WERI-Rb-1 (cell line): ENCODE measurements at regions not wholly inside any gene's neighbourhood (a gene's known extent, or its start where the extent isn't known, plus 50 kb on each side); places are given as distances from the start of the nearest gene placed in this dataset.

Experiments used
- DNase-seq: peaks from one replicate; pipeline ENCODE4 v3.0.0-alpha.2; 2020
- H3K27ac ChIP-seq: fragments of 250-450 bp; sonication (Bioruptor Pico); 2 replicates; pipeline ENCODE4 v1.5.1; 2020; ENCODE audit warnings: mild to moderate bottlenecking, moderate library complexity
- H3K27me3 ChIP-seq: fragments of 250-450 bp; sonication (Bioruptor Pico); 2 replicates; pipeline ENCODE4 v1.5.1; 2021; ENCODE audit warnings: mild to moderate bottlenecking, low read depth, moderate library complexity; ENCODE audit not compliant: insufficient read depth, severe bottlenecking
- H3K36me3 ChIP-seq: fragments of 250-450 bp; sonication (Bioruptor Pico); 2 replicates; pipeline ENCODE4 v1.5.1; 2020; ENCODE audit warnings: mild to moderate bottlenecking, moderate library complexity
- H3K4me3 ChIP-seq: 2 replicates; pipeline ENCODE4 v1.5.1; 2011; ENCODE audit warnings: low read depth, mild to moderate bottlenecking, control low read depth, low read length
- H3K9me3 ChIP-seq: fragments of 250-450 bp; sonication (Bioruptor Pico); 2 replicates; pipeline ENCODE4 v1.5.1; 2021; ENCODE audit warnings: mild to moderate bottlenecking, moderate library complexity; ENCODE audit not compliant: severe bottlenecking
- CTCF ChIP-seq: IDR thresholded peaks from 2 replicates; pipeline ENCODE4 v1.5.1; 2011; ENCODE audit warnings: low read depth, mild to moderate bottlenecking, control low read depth, inconsistent platforms, low read length

GRCh38 chr2:212618636-212619035 lies 80.0 kb upstream of the ERBB4 start:
- no peaks in the 10 kb centered on the region for H3K27me3 ChIP-seq
- no peaks in the 10 kb centered on the region for H3K9me3 ChIP-seq
- no peak overlapping the region for H3K4me3 ChIP-seq
- H3K36me3 ChIP-seq, result no peaks in the 10 kb centered on the region
- H3K27ac ChIP-seq, result no peak overlapping the region
- no peak for DNase-seq
- no peak for TF ChIP-seq CTCF

GRCh38 chr2:212610872-212611425 lies 72.3 kb upstream of the ERBB4 start:
- no peaks in the 10 kb centered on the region for H3K36me3 ChIP-seq
- DNase-seq, result no peak
- no peak overlapping the region for H3K27ac ChIP-seq
- H3K27me3 ChIP-seq, result no peaks in the 10 kb centered on the region
- H3K9me3 ChIP-seq, result no peaks in the 10 kb centered on the region
- no peak for TF ChIP-seq CTCF
- no peak overlapping the region for H3K4me3 ChIP-seq

- Histone ChIP-seq H3K27me3 (no peaks in the 10 kb centered on the region), H3K9me3 (no peaks in the 10 kb centered on the region), H3K27ac (no peak overlapping the region), H3K4me3 (no peak overlapping the region), H3K36me3 (no peaks in the 10 kb centered on the region)
- DNase-seq, result no peak
- no peak for TF ChIP-seq CTCF
These were observed 70.9 kb upstream of the ERBB4 start for GRCh38 chr2:212609479-212609878.

GRCh38 chr2:212607080-212607479 lies 68.5 kb upstream of the ERBB4 start:
- DNase-seq, result no peak
- H3K27me3 ChIP-seq, result no peaks in the 10 kb centered on the region
- TF ChIP-seq CTCF, result no peak
- H3K9me3 ChIP-seq, result no peaks in the 10 kb centered on the region
- no peak overlapping the region for H3K27ac ChIP-seq
- no peaks in the 10 kb centered on the region for H3K36me3 ChIP-seq
- H3K4me3 ChIP-seq, result no peak overlapping the region

- Histone ChIP-seq H3K36me3 (no peaks in the 10 kb centered on the region), H3K9me3 (no peaks in the 10 kb centered on the region), H3K27ac (no peak overlapping the region), H3K27me3 (no peaks in the 10 kb centered on the region), H3K4me3 (no peak overlapping the region)
- no peak for TF ChIP-seq CTCF
- DNase-seq, result no peak
These were observed 67.6 kb upstream of the ERBB4 start for GRCh38 chr2:212606232-212606631.

- no peak for DNase-seq
- H3K27ac ChIP-seq, result no peak overlapping the region
- no peaks in the 10 kb centered on the region for H3K36me3 ChIP-seq
- TF ChIP-seq CTCF, result no peak
- no peaks in the 10 kb centered on the region for H3K27me3 ChIP-seq
- H3K4me3 ChIP-seq, result no peak overlapping the region
- no peaks in the 10 kb centered on the region for H3K9me3 ChIP-seq
These were observed 58.1 kb upstream of the ERBB4 start for GRCh38 chr2:212596688-212597087.
